Right renal pelvis (tissue), 4 donors: ENCODE measurements at regions not wholly inside any gene's neighbourhood (a gene's known extent, or its start where the extent isn't known, plus 50 kb on each side); places are given as distances from the start of the nearest gene placed in this dataset.
"Not testable (repeated sequence)": the region's sequence is repeated elsewhere in the genome, so short reads cannot be mapped to it uniquely, and the experiment has no call there.

Source experiments
- DNase-seq, 4 donors: peaks; one replicate each; pipeline ENCODE4 v3.0.0-alpha.2; 2013; ENCODE audit warnings: low read depth in 4 of 4, low spot score in 3 of 4, missing footprints in 1 of 4

DNA sequence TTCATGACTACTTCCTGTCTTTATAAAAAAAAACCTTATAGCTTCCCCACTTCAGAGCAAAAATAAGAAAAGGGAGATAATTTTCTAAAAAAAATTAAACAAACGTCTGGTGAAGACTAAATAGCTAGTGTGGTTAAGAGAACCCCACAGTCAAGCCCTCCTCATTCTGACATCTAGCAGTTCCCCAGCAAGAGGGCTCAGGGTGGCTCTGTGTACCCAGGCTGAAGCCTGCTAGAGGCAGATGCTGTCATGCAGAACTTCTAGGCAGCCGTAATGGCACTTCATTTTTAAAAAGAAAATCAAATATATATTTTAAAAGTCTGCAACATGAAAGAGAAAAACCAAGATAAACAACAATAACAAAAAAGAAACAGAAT lies 223.1 kb upstream of the KLF14 start:
- no peak for DNase-seq

DNA sequence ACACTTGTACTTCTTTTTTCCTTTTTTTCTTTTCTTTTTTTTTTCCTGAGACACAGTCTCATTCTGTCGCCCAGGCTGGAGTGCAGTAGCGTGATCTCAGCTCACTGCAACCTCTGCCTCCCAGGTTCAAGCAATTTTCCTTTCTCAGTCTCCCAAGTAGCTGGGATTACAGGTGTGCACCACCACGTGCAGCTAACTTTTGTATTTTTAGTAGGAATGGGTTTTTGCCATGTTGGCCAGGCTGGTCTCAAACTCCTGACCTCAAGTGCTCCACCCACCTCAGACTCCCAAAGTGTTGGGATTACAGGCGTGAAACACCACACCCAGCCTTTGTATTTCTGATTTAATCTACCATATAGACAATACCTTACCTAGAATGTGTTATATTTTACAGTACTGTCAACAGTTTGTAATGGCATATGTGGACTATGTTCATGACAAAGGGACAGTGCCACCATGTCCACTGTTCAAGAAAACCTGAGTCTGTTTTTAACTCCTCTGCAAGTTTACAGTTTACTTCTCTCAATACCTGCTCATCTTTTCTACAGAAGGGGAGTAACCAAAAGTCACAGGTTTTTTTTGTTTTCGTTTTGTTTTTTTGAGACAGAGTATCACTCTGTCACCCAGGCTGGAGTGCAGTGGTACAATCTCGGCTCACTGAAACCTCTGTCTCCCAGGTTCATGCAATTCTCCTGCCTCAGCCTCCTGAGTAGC lies 223.9 kb upstream of the KLF14 start:
- DNase-seq, result not testable (repeated sequence)

DNA sequence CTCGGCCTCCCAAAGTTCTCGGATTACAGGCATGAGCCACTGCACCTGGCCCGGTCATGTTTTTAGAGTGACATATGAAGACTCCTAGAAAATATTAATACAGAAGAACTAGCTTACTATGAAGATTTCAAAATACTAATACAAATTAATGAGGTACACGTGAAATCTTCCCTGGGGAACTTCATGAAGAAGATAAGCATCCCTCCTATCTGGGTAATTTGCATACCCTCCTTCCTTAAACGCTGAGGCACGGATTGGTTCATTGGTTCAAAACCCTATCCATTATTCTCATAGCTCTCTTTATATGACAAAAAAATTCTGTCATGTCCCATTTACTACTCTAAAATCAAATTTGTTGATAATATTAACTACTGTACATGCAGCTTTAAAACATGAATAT lies 224.8 kb upstream of the KLF14 start:
- no peak for DNase-seq

DNA sequence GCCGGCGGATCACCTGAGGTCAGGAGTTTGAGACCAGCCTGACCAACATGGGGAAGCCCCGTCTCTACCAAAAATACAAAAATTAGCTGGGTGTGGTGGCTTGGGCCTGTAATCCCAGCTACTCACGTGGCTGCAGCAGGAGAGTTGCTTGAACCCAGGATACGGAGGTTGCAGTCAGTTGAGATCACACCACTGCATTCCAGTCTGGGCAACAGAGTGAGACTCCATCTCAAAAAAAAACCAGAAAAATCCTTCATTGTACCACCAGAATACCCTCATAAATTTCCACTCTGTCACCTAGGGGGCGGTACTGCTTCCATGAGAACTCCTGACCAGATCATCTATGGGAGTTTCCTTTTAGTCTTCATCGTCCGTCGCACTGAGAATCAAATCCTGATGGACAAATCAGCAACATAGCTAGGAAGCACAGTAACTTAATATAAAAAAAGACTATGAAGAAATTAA lies 225.8 kb upstream of the KLF14 start:
- no peak for DNase-seq

DNA sequence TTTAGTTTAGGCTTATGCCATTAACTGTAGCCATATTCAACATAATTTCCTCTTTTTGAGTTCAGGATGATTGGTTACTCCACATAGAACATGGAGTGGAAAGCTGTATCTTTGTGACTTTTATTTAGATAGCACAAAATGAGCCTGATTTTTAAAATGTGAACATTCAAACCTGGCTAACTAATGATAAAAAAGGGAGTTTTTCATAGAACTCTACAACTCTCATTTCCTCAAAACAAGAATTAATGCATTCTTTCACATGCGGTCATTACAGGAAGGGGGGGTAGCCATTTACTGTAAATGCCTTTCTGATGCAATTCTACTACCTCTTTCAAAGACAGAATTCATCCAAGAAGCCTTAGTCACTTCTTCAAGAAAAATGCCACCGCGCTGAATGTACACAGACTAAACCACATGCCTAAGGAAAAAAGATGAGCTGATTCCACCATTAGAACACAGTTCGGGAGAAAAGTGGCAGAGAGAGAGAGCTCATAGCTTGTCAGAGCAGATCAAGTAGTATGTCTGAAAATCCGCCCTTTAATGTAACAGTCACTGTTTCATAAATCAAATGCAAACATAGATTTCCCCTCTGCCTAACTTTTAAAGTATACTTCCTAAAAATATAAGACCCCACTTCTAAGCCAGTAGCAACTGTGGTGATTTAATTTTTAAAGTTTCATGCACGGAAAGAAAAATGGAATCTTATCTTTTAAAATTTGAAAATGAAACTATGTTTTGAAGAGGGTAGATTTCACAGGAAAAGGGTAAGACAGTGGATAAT lies 226.4 kb upstream of the KLF14 start:
- DNase-seq, result no peak

DNA sequence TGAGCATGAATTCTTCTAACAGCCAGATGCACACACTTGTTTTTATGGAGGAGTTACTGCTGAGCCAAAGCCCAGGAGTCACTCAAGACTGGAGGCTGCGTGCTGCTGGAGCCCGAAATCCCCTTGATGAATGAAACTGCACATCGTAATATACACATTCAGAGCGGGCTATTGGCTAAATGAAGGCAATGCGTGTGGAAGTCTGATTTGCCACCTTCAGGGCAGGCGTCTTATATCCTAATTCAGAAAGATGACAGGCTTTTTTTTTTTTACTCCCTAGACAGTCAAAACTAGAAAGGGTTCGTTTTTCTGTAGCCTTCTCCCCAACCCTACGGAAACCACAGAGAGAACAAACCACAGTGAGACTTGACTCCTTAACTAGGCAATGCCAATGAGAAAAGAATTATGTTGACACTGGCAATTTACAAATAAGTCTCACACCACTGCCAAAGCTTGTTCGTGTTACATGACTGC lies 227.2 kb upstream of the KLF14 start:
- no peak for DNase-seq

DNA sequence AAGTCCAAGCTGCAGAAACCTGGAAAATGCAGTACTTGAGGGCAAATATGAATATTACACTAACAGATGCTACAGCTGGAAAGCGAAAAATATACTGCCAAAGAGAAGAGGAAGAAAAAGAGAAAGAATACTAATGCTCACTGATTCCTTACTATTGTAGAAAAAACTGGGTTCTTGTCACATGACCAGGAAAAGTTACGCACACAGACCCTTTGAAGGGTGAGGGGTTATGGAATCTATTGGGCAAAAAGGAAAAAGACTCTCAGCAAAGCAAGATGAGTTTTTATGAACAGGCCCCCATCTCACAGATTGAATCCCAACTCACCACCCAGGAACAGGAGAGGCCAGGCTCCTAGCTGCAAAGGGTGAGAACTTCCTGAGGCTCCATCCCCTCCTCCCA lies 228.1 kb upstream of the KLF14 start:
- DNase-seq, result no peak

DNA sequence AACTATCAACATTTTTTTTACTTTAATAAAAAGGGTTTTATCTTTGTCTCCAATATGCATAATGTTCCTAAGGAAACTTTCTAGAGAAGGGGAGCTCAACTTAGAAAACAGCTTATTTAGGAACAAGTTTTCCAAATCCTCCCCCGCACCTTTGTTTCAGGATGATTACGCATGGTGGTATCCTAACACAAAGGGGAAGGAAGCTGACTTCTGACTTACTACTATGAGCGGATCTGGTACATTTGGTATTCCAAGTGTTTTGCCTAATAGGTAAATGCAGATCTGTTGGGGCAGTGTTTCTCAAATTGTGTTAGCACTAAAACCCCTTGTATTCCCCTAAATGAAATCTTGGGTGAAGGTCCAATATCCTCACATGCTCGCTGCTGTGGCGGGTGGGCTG lies 229.3 kb upstream of the KLF14 start:
- no peak for DNase-seq

DNA sequence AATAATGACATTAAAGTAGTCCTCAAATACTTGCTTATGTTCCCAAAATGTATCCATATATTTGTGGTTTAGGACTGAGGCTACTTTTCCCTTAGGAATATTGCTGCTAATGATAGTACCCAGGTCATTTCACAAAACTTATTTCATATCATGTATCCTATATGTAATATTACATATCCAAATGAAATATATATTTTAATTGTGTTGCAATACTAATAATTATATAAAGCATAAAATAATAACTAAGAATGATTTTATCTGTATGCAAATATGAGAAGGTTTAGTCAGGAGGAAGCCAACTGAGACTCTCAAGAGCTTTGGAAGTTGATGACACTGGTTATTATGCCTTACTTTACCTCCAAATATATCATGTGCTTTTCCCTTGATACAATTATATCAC lies 231.5 kb upstream of the KLF14 start:
- no peak for DNase-seq

DNA sequence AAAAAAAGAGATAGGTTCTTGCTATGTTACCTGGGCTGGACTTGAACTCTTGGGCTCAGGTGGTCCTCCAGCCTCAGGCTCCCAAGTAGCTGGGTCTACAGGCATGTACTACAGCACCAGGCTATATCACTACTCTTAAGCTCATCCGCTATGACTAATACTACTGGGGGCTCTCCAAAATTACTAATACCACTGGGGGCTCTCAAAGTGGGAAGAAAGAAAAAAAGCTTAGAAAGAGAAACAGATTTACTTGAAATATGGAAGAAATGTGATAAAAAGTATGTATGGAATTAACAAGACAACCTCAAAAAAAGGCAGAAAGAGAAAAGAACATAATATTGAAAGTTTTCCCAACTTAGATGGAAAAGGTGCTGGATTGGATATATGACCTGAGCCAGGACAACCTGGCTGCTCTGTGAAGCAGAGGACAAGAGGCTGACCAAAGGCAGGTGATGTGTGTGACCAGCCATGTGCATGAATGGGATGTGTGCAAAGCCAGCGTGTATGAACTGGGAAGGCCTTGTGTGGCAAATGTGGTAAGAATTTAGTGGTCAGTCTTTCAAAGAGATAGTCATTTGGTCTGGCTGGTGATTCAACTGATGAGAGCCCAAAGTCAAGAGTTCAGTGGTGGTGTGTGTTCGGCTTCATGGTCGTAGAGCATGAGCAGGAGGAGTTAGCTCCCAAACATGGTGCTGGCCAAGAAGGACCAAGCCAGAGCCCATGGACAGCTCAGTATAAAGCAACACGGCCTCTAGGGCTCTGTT lies 232.4 kb upstream of the KLF14 start:
- no peak for DNase-seq

DNA sequence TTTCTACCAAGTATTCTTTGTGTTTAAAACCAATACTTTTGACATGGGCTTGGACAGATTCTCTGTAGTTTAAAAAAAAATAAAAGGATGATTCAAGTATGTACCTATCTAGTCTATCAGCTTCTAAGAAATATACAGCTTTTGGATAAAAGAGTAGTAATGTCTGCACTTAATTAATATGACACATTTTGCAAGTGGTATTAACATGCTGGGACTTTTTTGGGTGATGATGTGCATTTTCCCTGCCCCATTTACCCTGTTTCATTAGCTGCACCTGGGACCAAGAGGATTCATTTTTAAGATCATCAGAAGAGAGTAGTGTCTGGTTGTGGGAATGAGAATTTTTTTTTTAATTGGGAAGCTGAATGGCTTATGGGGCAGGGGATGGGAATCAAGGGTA lies 236.2 kb upstream of the KLF14 start:
- no peak for DNase-seq

DNA sequence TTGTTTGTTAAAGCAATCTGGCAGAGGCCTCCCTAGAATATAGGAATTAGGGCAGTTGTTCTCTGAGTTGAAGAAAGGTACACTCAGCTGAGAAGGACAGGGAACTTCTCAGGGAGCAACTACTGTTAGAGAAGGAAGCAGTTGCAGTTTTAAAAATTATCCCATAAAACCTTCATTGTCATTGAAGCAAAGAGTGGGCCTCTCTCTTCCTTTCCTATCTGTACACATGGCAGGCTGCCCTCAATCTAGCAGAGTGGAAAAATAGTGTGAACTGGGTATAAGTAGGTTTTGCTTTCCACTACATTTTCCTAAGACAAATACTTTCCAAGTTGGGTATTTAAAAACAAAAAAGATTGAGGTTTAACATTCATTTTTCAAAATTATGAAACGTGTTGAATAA lies 236.7 kb upstream of the KLF14 start:
- DNase-seq, result no peak

DNA sequence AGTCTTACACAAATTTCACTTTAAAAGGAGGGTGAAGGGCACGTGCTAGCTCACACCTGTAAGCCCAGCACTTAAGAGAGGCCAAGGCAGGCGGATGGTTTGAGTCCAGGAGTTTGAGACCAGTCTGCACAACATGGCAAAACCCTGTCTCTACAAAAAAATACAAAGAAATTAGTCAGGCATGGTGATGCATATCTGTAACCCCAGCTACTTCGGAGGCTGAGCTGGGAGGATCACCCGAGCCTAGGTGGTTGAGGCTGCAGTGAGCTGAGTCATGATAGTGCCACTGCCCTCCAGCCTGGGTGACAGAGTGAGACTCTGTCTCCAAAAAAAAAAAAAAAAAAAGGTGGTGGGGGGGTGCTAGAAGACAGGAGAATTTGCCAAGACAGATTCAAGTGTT lies 237.3 kb upstream of the KLF14 start:
- DNase-seq, result no peak

DNA sequence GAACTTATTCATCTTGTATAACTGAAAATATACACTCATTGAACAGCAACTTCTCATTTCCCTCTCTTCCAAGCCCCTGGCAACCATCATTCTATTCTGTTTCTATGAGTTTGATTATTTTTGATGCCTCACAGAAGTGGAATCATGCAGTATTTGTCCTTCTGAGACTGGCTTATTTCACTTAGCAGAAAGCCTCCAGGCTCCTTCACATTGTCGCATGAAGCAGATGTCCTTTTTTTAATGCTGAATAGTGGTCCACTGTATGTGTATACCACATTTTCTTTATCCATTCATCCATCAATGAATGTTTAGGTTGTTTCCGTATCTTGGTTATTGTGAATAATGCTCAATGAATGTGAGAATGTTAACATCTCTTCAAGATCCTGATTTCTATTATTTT lies 238.2 kb upstream of the KLF14 start:
- no peak for DNase-seq

DNA sequence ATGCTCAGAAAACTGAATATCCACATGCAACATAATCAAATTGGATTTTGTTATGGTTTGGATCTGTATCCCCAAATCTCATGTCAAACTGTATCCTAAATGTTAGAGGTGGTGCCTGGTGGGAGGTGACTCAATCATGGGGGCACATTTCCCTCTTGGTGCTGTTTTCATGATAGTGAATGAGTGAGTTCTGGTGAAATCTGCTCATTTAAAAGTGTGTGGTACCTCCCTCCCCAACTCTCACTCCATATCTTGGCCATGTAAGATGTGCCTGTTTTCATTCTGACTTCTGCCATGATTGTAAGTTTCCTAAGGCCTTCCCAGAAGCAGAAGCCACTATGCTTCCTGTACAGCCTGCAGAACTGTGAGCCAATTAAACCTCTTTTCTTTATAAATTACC lies 239.6 kb upstream of the KLF14 start:
- no peak for DNase-seq

DNA sequence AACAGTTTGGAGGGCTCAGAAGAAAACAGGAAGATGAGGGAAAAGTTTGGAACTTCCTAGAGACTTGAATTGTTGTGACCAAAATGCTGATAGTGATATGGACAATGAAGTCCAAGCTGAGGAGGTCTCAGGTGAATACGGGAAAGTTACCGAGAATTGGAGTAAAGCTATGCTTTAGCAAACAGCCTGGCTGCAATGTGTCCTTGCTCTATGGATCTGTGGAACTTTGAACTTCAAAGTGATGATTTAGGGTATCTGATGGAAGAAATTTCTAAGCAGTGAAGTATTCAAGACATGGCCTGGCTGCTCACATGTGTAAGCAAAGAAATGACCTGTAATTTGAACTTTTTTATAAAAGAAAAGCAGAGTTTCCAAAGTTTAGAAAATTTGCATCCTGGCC lies 240.2 kb upstream of the KLF14 start:
- DNase-seq, result no peak

DNA sequence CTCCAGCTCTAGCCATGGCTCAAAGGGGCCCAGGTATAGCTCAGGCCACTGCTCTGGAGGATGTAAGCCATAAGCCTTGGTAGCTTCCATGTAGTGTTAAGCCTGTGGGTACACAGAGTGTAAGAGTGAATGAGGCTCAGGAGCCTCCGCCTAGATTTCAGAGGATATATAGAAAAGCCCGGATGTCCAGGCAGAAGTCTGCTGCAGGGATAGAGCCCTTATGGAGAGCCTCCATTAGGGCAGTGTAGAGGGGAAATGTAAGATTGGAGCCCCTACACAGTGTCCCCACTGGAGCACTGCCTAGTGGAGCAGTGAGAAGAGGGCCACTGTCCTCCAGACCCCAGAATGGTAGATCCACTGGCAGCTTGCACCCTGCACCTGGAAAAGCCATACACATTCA lies 240.8 kb upstream of the KLF14 start:
- DNase-seq, result no peak

DNA sequence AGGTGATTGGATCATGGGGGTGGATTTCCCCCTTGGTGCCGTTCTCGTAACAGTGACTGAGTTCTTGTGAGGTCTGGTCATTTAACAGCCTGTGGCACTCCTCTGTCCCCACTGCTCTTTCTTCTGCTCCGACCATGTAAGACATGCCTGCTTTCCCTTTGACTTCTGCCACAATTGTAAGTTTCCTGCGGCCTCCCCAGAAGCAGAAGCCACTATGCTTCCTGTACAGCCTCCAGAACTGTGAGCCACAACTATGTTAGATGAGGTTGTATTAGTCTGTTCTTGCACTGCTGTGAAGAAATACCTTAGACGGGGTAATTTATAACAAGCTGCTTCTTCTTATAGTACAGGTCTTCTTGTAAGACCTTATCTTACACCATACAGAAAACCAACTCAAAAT lies 241.7 kb upstream of the KLF14 start:
- DNase-seq, result no peak

DNA sequence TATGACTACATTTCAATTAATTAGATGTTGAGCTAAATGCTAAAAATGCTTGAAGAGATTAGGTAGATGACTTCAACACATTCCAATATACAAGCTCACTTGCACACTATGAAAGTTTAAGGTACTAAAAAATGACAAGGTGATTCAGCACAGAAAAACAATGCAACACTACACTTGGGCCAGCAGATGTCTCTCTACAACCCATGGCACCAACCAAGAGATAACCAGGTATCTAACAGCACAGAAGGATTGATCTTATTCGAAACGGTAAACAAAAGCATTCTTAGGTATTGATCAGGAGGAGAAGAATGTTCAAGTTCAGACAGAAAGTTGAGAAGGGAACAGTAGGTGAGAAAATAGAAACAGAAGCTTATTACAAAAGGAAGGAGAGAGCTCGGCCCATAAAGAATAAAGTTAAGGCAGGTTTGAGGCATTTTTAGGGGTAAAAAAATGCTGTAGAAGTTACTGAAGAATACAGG lies 248.2 kb upstream of the KLF14 start:
- DNase-seq, result no peak

DNA sequence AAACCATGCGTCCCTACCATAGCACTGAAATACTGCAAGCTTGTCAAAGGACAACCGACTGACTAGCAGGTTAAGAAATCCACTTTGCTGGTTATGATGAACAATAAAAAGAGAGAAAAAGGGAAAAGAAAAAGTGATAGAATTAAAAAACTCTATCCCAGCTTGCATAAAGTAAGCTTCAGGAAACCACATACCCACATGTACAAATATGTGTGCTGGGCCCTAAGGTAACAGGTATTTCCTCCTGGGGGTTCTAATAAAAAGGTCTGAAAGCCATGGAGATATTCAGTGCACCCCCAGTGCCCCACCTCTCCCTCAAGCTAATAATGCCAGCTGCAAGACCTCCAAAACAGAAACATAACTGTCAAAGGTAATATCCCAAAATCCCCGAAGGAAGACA lies 248.6 kb upstream of the KLF14 start:
- DNase-seq, result no peak

DNA sequence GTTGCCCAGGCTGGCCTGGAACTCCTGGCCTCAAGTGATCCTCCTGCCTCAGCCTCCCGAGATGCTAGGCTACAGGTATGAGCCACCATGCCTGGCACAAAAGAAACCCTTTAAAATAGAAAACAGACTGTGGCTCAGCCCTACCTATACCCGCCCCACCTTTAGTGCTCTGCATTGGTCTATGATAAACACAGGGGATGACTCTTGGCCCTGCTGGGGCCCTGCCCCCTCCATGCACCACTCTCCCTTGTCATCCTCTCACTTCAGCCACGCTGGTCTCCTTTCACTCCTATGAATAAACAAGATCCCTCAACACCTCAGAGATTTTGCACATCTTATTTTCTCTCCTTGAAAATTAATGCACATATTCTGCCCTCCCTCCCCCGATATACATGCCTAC lies 251.4 kb upstream of the KLF14 start:
- DNase-seq, result no peak
